ENCODE measurements at regions not wholly inside any gene's neighbourhood (a gene's known extent, or its start where the extent isn't known, plus 50 kb on each side); places are given as distances from the start of the nearest gene placed in this dataset.

- TF ChIP-seq ZBTB40 (IDR thresholded peaks at IDR 0.05; ENCODE audit: borderline replicate concordance) (no peak), BCLAF1 (IDR thresholded peaks at IDR 0.05) (no peak), SMARCA5 (IDR thresholded peaks at IDR 0.05) (no peak), CBX3 (IDR thresholded peaks at IDR 0.05; ENCODE audit: borderline replicate concordance, low read depth) (no peak), BMI1 (IDR thresholded peaks at IDR 0.05; ENCODE audit: borderline replicate concordance) (no peak), POLR2AphosphoS5 (IDR thresholded peaks at IDR 0.05; ENCODE audit: low read length) (no peak), NFXL1 (IDR thresholded peaks at IDR 0.05; ENCODE audit: borderline replicate concordance) (no peak), TBL1XR1 (IDR thresholded peaks at IDR 0.05; ENCODE audit: low read depth, low read length) (no peak), SMAD5 (IDR thresholded peaks at IDR 0.05; ENCODE audit: low read depth) (no peak), ESRRA (IDR thresholded peaks at IDR 0.05; ENCODE audit: low read length) (no peak), HSF1 (IDR thresholded peaks at IDR 0.05; ENCODE audit: low read depth, low read length) (no peak), POU2F2 (IDR thresholded peaks at IDR 0.05; ENCODE audit: borderline replicate concordance, low read depth, low read length) (no peak)
Measured at GRCh38 chr11:27795955-27796861, 96.0 kb upstream of the BDNF start (continued).
